ENCODE measurements at regions not wholly inside any gene's neighbourhood (a gene's known extent, or its start where the extent isn't known, plus 50 kb on each side); places are given as distances from the start of the nearest gene placed in this dataset.
"Not testable (repeated sequence)": the region's sequence is repeated elsewhere in the genome, so short reads cannot be mapped to it uniquely, and the experiment has no call there.

GRCh38 chr7:140283472-140283871, 106.7 kb upstream of the KDM7A start:
- DNase-seq (ENCODE audit: low read depth in 2 of 2): no peak

GRCh38 chr7:140281960-140282359, 105.2 kb upstream of the KDM7A start:
- DNase-seq (ENCODE audit: low read depth in 2 of 2): no peak

GRCh38 chr7:140281255-140281654, 104.5 kb upstream of the KDM7A start:
- DNase-seq (ENCODE audit: low read depth in 2 of 2): no peak

- DNase-seq (ENCODE audit: low read depth in 2 of 2): no peak
Measured at GRCh38 chr7:140276001-140276400, 99.2 kb upstream of the KDM7A start.

- no peak for DNase-seq (ENCODE audit: low read depth in 2 of 2)
Measured at GRCh38 chr7:140275069-140275965, 98.5 kb upstream of the KDM7A start.

- no peak for DNase-seq (ENCODE audit: low read depth in 2 of 2)
Measured at GRCh38 chr7:140273417-140273816, 96.6 kb upstream of the KDM7A start.

- not testable (repeated sequence) for DNase-seq (ENCODE audit: low read depth in 2 of 2)
Measured at GRCh38 chr7:140271643-140271968, 94.8 kb upstream of the KDM7A start.

- DNase-seq (ENCODE audit: low read depth in 2 of 2): no peak
Measured at GRCh38 chr7:140269004-140269638, 92.3 kb upstream of the KDM7A start.

GRCh38 chr7:140267381-140268226, 90.8 kb upstream of the KDM7A start:
- no peak for DNase-seq (ENCODE audit: low read depth in 2 of 2)

- DNase-seq (ENCODE audit: low read depth in 2 of 2): peak in 1 of 2 donors; percentile 16
Measured at GRCh38 chr7:140263277-140263676, 86.5 kb upstream of the KDM7A start.

GRCh38 chr7:140262242-140262903, 85.6 kb upstream of the KDM7A start:
- DNase-seq (ENCODE audit: low read depth in 2 of 2): peak in 1 of 2 donors; percentile 19

- no peak for DNase-seq (ENCODE audit: low read depth in 2 of 2)
Measured at GRCh38 chr7:140261522-140261921, 84.7 kb upstream of the KDM7A start.

GRCh38 chr7:140261105-140261486, 84.3 kb upstream of the KDM7A start:
- no peak for DNase-seq (ENCODE audit: low read depth in 2 of 2)

GRCh38 chr7:140260352-140261104, 83.7 kb upstream of the KDM7A start:
- DNase-seq (ENCODE audit: low read depth in 2 of 2): no peak

- not testable (repeated sequence) for DNase-seq (ENCODE audit: low read depth in 2 of 2)
Measured at GRCh38 chr7:140257278-140257677, 80.5 kb upstream of the KDM7A start.

- DNase-seq (ENCODE audit: low read depth in 2 of 2): not testable (repeated sequence)
Measured at GRCh38 chr7:140254976-140255375, 78.2 kb upstream of the KDM7A start.

- no peak for DNase-seq (ENCODE audit: low read depth in 2 of 2)
Measured at GRCh38 chr7:140249036-140249806, 72.4 kb upstream of the KDM7A start.

GRCh38 chr7:140247559-140247958, 70.8 kb upstream of the KDM7A start:
- no peak for DNase-seq (ENCODE audit: low read depth in 2 of 2)

GRCh38 chr7:140245611-140246105, 68.9 kb upstream of the KDM7A start:
- DNase-seq (ENCODE audit: low read depth in 2 of 2): no peak

Data from stimulated activated CD4-positive, alpha-beta T cell treated with anti-CD3 and anti-CD28 coated beads, Interleukin-15, amount 100 ng/mL, for 48 hours (primary cell).